GM18519 (cell line): ENCODE measurements at regions not wholly inside any gene's neighbourhood (a gene's known extent, or its start where the extent isn't known, plus 50 kb on each side); places are given as distances from the start of the nearest gene placed in this dataset.
"Not testable (repeated sequence)": the region's sequence is repeated elsewhere in the genome, so short reads cannot be mapped to it uniquely, and the experiment has no call there.

Source experiments
- ATAC-seq: cut with Tn5 transposase; IDR thresholded peaks from one replicate; pipeline ENCODE4 v1.9.1; 2021; ENCODE audit warnings: mild to moderate bottlenecking, moderate library complexity; ENCODE audit not compliant: unreplicated experiment, low FRiP score

- no peak for ATAC-seq
Observed at GRCh38 chr21:28877318-28877884, 115.3 kb downstream of the LTN1 start.

- ATAC-seq: no peak
Observed at GRCh38 chr21:28875078-28875477, 117.6 kb downstream of the LTN1 start.

- ATAC-seq: no peak
Observed at GRCh38 chr21:28872218-28872617, 120.5 kb downstream of the LTN1 start.

DNA sequence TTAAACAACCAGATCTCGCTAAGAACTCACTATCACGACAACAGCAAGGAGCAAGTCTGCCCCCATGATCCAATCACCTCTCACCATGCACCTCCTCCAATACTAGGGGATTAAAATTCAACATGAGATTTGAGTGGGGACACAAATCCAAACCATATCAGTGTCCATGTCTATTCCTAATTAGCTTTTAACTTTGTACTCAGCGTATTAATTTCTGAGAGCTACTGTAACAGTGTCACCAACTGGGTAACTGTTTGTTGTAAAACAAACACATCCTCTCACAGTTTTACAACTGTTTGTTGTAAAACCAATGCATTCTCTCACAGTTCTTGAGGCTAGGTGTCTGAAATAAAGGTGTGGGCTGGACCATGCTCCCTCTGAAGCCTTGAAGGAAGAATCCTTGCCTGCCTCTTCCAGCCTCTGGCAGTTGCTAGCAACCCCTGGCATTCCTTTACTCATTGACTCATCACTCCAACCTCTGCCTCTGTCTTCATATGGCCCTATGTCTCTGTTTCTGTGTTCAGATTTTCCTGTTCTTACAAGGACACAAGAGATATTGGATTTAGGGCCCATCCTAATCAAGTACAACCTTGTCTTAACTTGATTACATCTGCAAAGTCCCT is 121.2 kb downstream of the LTN1 start:
- ATAC-seq: no peak

DNA sequence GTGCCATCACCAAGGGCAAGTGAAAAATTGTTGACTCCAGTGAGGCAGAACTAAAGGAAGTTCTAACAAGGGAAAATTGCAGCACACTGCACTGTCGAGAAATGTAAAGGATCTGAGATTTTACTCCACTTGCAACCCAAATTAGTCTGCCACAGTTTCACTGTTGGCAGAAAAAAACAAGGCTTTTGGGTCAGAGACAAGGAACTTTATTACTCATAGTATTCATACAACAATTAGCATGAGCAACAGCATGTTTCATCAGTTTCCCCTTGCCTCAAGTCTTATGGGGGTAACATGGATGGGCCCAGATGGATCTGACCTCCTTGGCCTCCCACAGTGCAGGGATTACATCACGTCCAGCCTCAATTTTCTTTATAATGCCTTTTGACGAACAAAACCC is 125.3 kb downstream of the LTN1 start:
- no peak for ATAC-seq

GRCh38 chr21:28865488-28866186 is 127.0 kb downstream of the LTN1 start:
- no peak for ATAC-seq

- ATAC-seq: no peak
Observed at GRCh38 chr21:28858424-28858823, 134.3 kb downstream of the LTN1 start.

DNA sequence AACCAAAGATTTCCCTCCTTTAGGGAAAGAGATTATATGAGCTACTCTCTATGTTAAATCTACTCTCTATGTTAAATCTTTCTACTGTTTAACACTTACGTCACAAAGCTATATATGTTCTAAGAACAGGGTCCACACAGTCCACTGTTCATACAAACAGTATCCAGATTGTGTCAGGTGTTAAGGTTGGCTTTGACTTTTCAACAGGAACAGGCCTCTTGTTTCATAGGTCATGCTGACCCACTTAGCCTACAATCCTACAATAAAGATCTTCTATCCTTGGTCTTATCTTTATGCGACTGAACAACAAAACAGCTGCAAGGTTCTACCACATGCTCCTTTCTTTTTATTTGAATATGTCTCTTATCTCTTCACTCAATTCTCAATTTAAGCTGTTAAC is 134.9 kb downstream of the LTN1 start:
- no peak for ATAC-seq

DNA sequence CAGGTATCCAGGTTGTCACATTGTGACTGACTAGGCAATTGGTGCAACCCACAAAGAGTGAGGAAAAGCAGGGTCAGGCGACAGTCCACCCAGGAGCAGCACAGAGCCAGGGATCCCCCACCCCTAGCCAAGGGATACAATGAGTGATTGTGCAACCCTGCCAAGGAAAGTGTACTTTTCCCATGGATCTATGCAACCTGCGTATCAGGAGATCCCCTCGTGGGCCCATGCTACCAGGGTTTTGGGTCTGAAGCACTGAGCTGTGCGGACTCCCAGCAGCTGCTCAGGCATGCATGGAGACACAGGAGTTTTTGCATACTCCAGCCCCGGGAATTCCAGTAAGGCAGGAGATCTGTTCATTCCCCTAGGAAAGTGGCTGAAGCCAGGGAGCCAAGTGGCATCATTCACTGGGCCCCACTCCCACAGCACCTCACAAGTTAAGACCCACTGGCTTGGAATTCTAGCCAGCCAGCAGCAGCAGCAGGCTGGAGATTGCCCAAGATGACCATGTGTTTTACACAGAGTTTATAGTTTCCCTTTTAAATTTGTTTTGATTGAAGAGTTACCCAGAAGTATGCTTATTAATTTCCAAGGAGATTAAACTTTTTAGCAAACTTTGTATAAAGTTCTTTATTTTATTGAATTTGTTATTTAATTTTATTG is 136.0 kb downstream of the LTN1 start:
- ATAC-seq: no peak

- no peak for ATAC-seq
Observed at GRCh38 chr21:28852706-28853105, 140.0 kb downstream of the LTN1 start.

DNA sequence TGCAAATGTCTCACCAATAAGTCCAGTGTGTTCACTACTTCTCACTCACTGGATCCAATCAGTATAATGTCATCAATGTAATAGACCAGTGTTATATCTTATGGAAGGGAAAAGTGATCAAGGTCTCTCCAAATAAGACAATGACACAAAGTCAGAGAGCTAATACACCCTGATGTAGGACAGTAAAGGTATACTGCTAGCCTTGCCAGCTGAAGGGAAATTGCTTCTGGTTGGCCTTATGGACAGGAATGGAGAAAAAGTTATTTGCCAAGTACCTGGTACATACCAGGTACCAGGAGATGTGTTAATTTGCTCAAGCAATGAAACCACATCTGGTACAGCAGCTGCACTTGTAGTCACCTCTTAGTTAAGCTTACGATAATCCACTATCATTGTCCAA is 141.0 kb downstream of the LTN1 start:
- ATAC-seq: no peak

DNA sequence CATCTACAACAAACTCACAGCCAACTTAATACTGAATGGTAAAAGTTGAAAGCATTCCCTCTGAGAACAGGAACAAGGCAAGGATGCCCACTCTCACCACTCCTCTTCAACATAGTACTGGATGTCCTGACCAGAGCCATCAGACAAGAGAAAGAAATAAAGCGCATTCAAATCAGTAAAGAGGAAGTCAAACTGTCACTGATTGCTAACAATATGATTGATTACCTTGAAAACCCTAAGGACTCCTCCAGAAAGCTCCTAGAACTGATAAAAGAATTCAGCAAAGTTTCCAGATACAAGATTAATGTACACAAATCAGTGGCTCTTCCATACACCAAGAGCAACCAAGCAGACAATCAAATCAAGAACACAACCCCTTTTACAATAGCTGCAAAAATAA is 153.4 kb downstream of the LTN1 start:
- ATAC-seq: not testable (repeated sequence)

DNA sequence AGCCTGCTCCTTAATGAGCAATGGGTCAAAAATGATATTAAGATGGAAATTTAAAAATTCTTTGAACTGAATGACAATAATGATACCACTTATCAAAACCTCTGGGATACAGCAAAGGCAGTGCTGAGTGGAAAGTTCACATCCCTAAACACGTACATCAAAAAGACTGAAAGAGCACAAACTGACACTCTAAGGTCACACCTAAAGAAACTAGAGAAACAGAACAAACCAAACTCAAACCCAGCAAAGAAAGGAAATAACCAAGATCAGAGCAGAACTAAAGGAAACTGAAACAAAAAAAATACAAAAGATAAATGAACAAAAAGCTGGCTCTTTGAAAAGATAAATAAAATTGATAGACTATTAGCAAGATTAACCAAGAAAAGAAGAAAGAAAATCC is 155.3 kb downstream of the LTN1 start:
- ATAC-seq: not testable (repeated sequence)

DNA sequence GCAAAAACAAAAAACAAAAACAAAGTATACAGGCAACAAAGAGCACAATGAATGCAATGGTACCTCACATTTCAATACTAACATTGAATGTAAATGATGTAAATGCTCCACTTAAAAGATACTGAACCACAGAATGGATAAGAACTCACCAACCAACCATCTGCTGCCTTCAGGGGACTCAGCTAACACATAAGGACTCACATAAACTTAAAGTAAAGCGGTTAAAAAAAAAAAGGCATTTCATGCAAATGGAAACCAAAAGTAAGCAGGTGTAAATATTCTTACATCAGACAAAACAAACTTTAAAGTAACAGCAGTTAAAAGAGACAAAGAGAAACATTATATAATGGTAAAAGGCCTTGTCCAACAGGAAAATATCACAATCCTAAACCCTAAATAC is 156.1 kb downstream of the LTN1 start:
- ATAC-seq: not testable (repeated sequence)

- no peak for ATAC-seq
Observed at GRCh38 chr21:28834335-28835238, 158.1 kb downstream of the LTN1 start.

DNA sequence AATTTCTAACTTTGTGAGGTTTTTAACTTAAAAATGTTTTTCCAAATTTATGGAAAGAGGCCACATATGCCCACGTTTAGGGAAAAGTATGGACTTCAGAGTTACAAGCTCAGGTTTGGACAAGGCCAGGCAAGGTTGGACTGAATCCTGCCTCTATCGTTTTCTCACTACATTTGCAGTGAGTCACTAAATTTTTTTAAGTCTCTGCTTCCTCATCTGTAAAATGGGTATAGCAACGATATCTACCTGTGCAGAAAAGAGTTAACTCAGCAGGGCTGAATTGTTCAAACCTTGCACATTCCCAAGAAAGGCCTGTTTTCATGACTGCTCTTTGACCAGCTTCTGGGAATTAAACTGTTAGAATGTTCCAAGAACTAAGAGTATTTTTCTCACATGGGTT is 159.1 kb downstream of the LTN1 start:
- no peak for ATAC-seq

DNA sequence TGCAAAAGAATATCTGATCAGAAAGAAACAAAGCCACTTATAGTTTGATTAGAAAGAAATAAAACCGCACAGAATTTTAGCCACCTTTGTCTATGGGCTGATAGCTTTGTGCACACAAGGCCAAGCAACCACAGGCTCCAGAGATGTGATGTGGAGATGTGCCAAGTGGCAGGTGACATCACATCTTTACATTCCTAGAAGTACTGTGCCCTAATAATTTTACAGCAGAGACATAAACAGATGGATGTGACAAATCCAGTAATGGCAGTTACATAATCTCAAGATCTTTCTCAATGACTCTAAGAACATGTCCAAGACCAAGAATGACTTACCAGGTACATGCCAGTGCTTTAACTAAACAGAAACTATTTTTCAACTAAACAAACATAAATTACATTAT is 159.5 kb downstream of the LTN1 start:
- no peak for ATAC-seq

DNA sequence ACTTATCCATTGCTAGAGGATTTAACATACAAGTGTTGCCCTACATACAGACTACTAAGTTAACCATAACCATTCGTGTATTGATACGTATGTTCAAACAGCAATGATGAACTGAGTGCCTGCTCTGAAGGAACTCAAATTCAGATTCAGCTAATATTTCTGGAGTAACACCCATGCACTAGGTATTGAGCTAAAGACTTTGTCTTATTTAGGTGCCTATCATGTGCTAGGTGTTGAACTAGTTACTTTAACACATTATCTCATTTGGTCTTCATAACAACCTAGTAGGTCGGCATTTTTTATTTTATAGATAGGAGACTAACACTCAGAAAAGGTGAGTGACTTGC is 160.0 kb downstream of the LTN1 start:
- ATAC-seq: no peak

GRCh38 chr21:28832013-28832714 is 160.5 kb downstream of the LTN1 start:
- ATAC-seq: no peak

DNA sequence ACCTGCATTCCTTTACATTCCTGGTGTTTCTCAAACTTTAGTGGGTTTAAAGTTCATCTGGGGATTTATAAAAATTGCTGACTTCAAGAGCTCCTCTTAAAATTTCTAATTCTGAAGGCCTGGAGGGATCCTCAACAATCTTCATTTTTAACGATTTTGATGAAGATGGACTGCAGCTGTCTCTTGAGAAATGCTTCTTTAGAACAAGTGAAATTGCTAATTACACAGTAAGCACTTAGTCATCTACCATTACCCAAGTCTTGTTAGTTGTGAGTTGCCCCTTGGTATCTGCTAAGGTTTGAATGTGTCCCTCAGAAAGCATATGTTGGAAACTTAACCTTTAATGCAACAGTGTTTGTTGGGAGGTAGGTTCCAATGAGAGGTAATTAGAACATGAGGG is 163.7 kb downstream of the LTN1 start:
- no peak for ATAC-seq
